ENCODE measurements at regions not wholly inside any gene's neighbourhood (a gene's known extent, or its start where the extent isn't known, plus 50 kb on each side); places are given as distances from the start of the nearest gene placed in this dataset.

DNA sequence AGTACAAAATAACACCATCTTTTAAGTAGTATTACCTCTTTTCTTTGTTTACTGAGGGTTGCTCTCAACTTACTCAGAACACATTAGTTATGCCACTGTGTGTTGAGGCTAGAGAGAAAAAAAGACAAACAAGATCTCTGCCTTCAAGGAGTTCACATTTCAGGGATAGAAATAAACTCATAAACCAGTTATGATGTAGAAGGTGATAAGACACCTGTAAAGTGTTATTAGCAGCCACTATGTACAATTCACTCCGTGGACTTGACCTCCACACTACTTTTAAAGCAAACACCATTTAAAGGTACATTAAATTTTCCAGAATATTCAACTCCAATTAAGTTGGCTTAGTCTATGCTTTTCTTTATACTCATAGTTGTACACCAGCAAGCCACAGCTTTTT lies 278.0 kb downstream of the PDGFC start:
- H3K4me1 ChIP-seq: no peaks in the 10 kb centered on the region
- ATAC-seq (no peak), FAIRE-seq (no peak), DNase-seq (ENCODE audit: low read depth in 1 of 2, low spot score in 1 of 2) (no peak)
- no peaks in the 10 kb centered on the region for H3K9me3 ChIP-seq
- 10% methylated on average over 1 of the region's 1 CpG for WGBS (ENCODE audit: missing lambda C conversion rate)
- H3K4me3 ChIP-seq: no peak overlapping the region
- no peak overlapping the region for H3K4me2 ChIP-seq
- H3K27ac ChIP-seq: no peak overlapping the region
- TF ChIP-seq JUNB (IDR thresholded peaks at IDR 0.05) (no peak), HOXA7 (CRISPR knock-in tag; IDR thresholded peaks at IDR 0.05) (no peak), EHMT2 (IDR thresholded peaks at IDR 0.05; ENCODE audit: low read depth) (no peak), CHD2 (IDR thresholded peaks at IDR 0.05; ENCODE audit: low read length, partially characterized antibody) (no peak), HEYL (CRISPR knock-in tag; IDR thresholded peaks at IDR 0.05) (no peak), KDM1A (IDR thresholded peaks at IDR 0.05; ENCODE audit: low read depth) (no peak), POLR2AphosphoS2 (conservative IDR thresholded peaks at IDR 0.05; ENCODE audit: low read length) (no peak), CBX8 (IDR thresholded peaks at IDR 0.05) (no peak), FOSB (CRISPR knock-in tag; IDR thresholded peaks at IDR 0.05) (no peak), NPAS2 (CRISPR knock-in tag; IDR thresholded peaks at IDR 0.05; ENCODE audit: borderline replicate concordance) (no peak), ESRRA (IDR thresholded peaks at IDR 0.05; ENCODE audit: borderline replicate concordance, low read length) (no peak), NFE2L2 (conservative IDR thresholded peaks at IDR 0.05; ENCODE audit: low read length) (no peak)
- TF ChIP-seq, protein P1, sequence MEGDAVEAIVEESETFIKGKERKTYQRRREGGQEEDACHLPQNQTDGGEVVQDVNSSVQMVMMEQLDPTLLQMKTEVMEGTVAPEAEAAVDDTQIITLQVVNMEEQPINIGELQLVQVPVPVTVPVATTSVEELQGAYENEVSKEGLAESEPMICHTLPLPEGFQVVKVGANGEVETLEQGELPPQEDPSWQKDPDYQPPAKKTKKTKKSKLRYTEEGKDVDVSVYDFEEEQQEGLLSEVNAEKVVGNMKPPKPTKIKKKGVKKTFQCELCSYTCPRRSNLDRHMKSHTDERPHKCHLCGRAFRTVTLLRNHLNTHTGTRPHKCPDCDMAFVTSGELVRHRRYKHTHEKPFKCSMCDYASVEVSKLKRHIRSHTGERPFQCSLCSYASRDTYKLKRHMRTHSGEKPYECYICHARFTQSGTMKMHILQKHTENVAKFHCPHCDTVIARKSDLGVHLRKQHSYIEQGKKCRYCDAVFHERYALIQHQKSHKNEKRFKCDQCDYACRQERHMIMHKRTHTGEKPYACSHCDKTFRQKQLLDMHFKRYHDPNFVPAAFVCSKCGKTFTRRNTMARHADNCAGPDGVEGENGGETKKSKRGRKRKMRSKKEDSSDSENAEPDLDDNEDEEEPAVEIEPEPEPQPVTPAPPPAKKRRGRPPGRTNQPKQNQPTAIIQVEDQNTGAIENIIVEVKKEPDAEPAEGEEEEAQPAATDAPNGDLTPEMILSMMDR (IDR thresholded peaks at IDR 0.05): no peak
- TF ChIP-seq, protein P2, sequence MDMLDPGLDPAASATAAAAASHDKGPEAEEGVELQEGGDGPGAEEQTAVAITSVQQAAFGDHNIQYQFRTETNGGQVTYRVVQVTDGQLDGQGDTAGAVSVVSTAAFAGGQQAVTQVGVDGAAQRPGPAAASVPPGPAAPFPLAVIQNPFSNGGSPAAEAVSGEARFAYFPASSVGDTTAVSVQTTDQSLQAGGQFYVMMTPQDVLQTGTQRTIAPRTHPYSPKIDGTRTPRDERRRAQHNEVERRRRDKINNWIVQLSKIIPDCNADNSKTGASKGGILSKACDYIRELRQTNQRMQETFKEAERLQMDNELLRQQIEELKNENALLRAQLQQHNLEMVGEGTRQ (IDR thresholded peaks at IDR 0.05): no peak
- TF ChIP-seq, protein P3, sequence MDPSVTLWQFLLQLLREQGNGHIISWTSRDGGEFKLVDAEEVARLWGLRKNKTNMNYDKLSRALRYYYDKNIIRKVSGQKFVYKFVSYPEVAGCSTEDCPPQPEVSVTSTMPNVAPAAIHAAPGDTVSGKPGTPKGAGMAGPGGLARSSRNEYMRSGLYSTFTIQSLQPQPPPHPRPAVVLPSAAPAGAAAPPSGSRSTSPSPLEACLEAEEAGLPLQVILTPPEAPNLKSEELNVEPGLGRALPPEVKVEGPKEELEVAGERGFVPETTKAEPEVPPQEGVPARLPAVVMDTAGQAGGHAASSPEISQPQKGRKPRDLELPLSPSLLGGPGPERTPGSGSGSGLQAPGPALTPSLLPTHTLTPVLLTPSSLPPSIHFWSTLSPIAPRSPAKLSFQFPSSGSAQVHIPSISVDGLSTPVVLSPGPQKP (IDR thresholded peaks at IDR 0.05; ENCODE audit: low read depth, low read length): no peak
- ChIA-PET CTCF (no interaction called here), POLR2A (no interaction called here)

DNA sequence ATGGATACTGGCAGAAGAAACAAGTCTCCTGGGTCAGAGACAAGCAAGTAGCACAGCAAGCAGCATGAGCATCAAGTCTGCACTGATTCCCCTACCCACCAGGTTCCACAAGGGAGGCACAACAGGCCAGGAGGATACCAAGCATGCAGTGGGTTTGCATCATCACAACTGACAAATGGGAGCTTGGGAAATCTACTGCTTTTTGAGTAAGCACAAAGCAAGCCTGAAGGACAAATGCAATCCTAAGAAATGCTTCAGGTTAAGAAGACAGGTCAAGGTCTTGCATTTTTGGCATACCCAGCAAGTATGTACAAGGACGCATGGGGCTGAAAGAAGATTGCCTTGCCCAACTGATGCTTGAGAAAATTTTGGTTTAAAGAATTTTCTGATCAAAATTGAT lies 279.6 kb downstream of the PDGFC start:
- Histone ChIP-seq H3K4me3 (no peak overlapping the region), H3K27ac (no peak overlapping the region), H3K4me1 (no peaks in the 10 kb centered on the region), H3K4me2 (no peak overlapping the region), H3K9me3 (no peaks in the 10 kb centered on the region)
- no peak for FAIRE-seq
- 58% methylated on average over 1 of the region's 1 CpG for WGBS (ENCODE audit: missing lambda C conversion rate)
- no peak for DNase-seq (ENCODE audit: low read depth in 1 of 2, low spot score in 1 of 2)
- ChIA-PET POLR2A (no interaction called here), CTCF (no interaction called here)
- no peak for ATAC-seq
- TF ChIP-seq HOXA7 (CRISPR knock-in tag; IDR thresholded peaks at IDR 0.05) (no peak), JUNB (IDR thresholded peaks at IDR 0.05) (no peak), TP53 (CRISPR knock-in tag; IDR thresholded peaks at IDR 0.05) (no peak), POLR2A (IDR thresholded peaks at IDR 0.05; ENCODE audit: low read length) (no peak), POLR2AphosphoS2 (conservative IDR thresholded peaks at IDR 0.05; ENCODE audit: low read length) (no peak), ZC3H11A (IDR thresholded peaks at IDR 0.05) (no peak), HOXB13 (CRISPR knock-in tag; IDR thresholded peaks at IDR 0.05; ENCODE audit: low read depth) (no peak)
- TF ChIP-seq, protein P2 (IDR thresholded peaks at IDR 0.05): no peak
- TF ChIP-seq, protein P4, sequence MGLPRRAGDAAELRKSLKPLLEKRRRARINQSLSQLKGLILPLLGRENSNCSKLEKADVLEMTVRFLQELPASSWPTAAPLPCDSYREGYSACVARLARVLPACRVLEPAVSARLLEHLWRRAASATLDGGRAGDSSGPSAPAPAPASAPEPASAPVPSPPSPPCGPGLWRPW (IDR thresholded peaks at IDR 0.05): no peak
- TF ChIP-seq, protein P5, sequence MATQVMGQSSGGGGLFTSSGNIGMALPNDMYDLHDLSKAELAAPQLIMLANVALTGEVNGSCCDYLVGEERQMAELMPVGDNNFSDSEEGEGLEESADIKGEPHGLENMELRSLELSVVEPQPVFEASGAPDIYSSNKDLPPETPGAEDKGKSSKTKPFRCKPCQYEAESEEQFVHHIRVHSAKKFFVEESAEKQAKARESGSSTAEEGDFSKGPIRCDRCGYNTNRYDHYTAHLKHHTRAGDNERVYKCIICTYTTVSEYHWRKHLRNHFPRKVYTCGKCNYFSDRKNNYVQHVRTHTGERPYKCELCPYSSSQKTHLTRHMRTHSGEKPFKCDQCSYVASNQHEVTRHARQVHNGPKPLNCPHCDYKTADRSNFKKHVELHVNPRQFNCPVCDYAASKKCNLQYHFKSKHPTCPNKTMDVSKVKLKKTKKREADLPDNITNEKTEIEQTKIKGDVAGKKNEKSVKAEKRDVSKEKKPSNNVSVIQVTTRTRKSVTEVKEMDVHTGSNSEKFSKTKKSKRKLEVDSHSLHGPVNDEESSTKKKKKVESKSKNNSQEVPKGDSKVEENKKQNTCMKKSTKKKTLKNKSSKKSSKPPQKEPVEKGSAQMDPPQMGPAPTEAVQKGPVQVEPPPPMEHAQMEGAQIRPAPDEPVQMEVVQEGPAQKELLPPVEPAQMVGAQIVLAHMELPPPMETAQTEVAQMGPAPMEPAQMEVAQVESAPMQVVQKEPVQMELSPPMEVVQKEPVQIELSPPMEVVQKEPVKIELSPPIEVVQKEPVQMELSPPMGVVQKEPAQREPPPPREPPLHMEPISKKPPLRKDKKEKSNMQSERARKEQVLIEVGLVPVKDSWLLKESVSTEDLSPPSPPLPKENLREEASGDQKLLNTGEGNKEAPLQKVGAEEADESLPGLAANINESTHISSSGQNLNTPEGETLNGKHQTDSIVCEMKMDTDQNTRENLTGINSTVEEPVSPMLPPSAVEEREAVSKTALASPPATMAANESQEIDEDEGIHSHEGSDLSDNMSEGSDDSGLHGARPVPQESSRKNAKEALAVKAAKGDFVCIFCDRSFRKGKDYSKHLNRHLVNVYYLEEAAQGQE (IDR thresholded peaks at IDR 0.05): no peak

Measured in A549 (cell line).